SK-N-SH (cell line): ENCODE measurements at regions not wholly inside any gene's neighbourhood (a gene's known extent, or its start where the extent isn't known, plus 50 kb on each side); places are given as distances from the start of the nearest gene placed in this dataset.

Experiments
- CTCF ChIP-seq: fragments of 200-600 bp; sonication (generic); IDR thresholded peaks from 2 replicates; pipeline ENCODE4 v1.6.1; 2017; ENCODE audit warnings: antibody characterized with exemption, mild to moderate bottlenecking, moderate library complexity
- EP300 ChIP-seq, 2 experiments: IDR thresholded peaks; 2 replicates each; pipeline versions ENCODE4 v1.4.0 to v1.6.1; 2012; ENCODE audit warnings: borderline replicate concordance in 1 of 2, low read depth in 1 of 2, low read length in 1 of 2
- EZH2phosphoT487 ChIP-seq: fragments of 200-600 bp; sonication (generic); IDR thresholded peaks from 2 replicates; pipeline ENCODE4 v1.6.1; 2017; ENCODE audit warnings: low read depth, mixed run types, mild to moderate bottlenecking, antibody characterized with exemption, moderate library complexity, borderline replicate concordance
- FOXM1 ChIP-seq: IDR thresholded peaks from 2 replicates; pipeline ENCODE4 v1.4.0; 2012; ENCODE audit warnings: low read depth, mild to moderate bottlenecking
- GABPA ChIP-seq: IDR thresholded peaks from 2 replicates; pipeline ENCODE4 v1.4.0; 2012; ENCODE audit warnings: low read depth, mild to moderate bottlenecking
- MXI1 ChIP-seq: IDR thresholded peaks from 2 replicates; pipeline ENCODE4 v1.6.1; 2012; ENCODE audit warnings: mild to moderate bottlenecking, low read depth, low read length, improper control_type of control experiment
- NRF1 ChIP-seq: IDR thresholded peaks from 2 replicates; pipeline ENCODE4 v1.6.1; 2012; ENCODE audit warnings: low read depth, mild to moderate bottlenecking, low read length
- POLR2AphosphoS5 ChIP-seq: IDR thresholded peaks from 2 replicates; pipeline ENCODE4 v1.6.1; 2012; ENCODE audit warnings: low read depth, low read length
- REST ChIP-seq: IDR thresholded peaks from 2 replicates; pipeline ENCODE4 v1.6.1; 2012; ENCODE audit warnings: mild to moderate bottlenecking, low read depth, low read length, moderate library complexity
- RFX5 ChIP-seq: IDR thresholded peaks from 2 replicates; pipeline ENCODE4 v1.6.1; 2012; ENCODE audit warnings: mild to moderate bottlenecking, improper control_type of control experiment, low read length
- SIN3A ChIP-seq: IDR thresholded peaks from 2 replicates; pipeline ENCODE4 v1.6.1; 2012; ENCODE audit warnings: low read depth, mild to moderate bottlenecking, low read length, moderate library complexity, borderline replicate concordance
- TAF1 ChIP-seq: IDR thresholded peaks from 2 replicates; pipeline ENCODE4 v1.6.1; 2012; ENCODE audit warnings: low read depth, mild to moderate bottlenecking, low read length, moderate library complexity, borderline replicate concordance
- USF1 ChIP-seq: IDR thresholded peaks from 2 replicates; pipeline ENCODE4 v1.4.0; 2012; ENCODE audit warnings: low read depth, borderline replicate concordance

DNA sequence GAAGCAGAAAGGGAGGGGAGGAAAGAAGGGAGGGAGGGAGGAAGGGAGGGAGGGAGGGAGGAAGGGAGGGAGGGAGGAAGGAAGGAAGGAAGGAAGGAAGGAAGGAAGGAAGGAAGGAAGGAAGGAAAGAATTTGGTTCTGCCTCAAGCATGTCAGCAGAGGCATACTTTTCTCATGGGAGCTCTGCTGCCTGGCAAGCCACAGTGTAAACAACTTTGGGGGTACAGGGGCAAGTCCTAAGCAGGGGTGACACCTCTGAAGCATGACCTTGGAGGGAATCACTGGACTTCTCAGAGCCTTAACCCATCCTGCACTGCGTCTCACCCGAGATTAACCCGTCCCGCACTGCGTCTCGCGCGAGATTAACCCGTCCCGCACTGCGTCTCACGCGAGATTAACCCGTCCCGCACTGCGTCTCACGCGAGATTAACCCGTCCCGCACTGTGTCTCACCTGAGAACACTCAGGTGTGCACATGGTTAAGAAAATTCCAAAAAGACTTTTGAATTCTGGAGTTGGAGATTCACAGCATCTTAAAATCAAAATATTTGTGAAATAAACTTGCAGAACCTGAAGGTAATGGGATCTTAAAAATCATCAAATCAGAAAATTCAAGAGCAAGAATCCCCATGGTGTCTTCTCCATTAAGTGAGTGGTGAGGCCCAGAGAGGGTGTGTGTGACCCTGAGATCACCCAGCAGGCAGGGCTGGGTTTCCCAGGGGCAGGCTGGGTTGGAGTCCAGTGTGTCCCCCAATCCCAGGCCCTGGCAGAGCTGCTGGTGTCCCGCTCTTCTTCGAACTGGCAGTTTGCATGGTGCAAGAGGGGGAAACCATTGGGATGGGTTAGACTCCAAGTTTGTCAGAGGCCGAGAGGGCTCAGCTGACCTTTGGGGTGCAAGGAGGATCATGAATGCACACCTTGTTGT lies 190.4 kb downstream of the MN1 start:
- TF ChIP-seq GABPA (no peak), CTCF (no peak), TAF1 (no peak), EP300 (IDR thresholded peaks at IDR 0.05; ENCODE audit: borderline replicate concordance in 1 of 2, low read depth in 1 of 2, low read length in 1 of 2) (no peak), NRF1 (no peak), POLR2AphosphoS5 (no peak), FOXM1 (no peak), MXI1 (no peak), REST (no peak), USF1 (no peak), EZH2phosphoT487 (no peak), SIN3A (no peak), RFX5 (no peak)
